ENCODE measurements at regions not wholly inside any gene's neighbourhood (a gene's known extent, or its start where the extent isn't known, plus 50 kb on each side); places are given as distances from the start of the nearest gene placed in this dataset.

DNA sequence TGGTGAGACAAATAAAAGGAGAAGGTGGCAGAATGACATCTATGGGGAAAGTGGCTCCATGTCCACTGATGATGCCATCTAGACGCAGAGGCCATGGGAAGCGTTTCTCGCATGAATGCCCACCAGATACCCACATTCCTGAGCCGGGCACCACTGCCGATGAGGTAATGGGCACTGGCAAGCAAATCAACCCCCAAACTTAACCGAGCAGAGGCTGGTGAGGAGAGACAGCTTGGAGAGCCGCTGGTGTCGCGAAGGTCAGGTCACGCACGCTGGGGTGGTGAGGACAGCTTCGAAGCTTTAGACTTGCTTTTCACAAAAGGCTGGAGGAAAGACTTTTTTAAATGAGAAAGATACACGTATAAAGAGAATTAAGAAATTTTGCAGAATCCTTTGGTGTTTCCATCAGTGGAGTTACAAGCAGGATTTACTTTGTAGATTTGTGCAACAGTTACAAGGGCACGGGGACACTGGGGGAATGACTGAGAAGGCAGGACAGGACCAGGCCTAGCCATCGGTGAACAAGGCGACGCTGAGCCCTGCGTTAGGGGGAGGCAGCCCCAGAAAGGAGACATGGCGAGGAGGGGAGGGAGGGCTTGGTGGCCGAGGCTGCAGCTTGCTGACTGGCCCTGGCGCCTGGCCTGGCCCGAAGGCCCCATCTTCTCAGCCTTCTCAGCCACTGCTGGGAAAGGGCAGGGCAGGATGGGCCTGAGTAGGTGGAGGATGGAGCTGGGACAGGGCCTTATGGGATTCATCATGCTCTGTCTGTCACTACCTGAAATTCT lies 83.9 kb upstream of the HDAC4 start:
- Mint-ChIP-seq H3K4me3 (ENCODE audit: low read depth, unreplicated experiment) (no peak overlapping the region), H3K27me3 (ENCODE audit: unreplicated experiment) (peaks cover 48% of the 10 kb centered on the region), H3K9me3 (ENCODE audit: low read depth, unreplicated experiment) (peaks cover 6% of the 10 kb centered on the region), H3K27ac (ENCODE audit: unreplicated experiment) (no peak overlapping the region), H3K36me3 (ENCODE audit: insufficient read depth, unreplicated experiment) (peaks cover 5% of the 10 kb centered on the region), H3K4me1 (ENCODE audit: low read depth, unreplicated experiment) (peaks cover 15% of the 10 kb centered on the region)
- no TSS peak for BruUV-seq (replicated peaks)
- no peak for DNase-seq
- intact Hi-C loops (cut with micrococcal nuclease; ENCODE audit: unreplicated experiment): no loop called here
- TF ChIP-seq, protein P1, sequence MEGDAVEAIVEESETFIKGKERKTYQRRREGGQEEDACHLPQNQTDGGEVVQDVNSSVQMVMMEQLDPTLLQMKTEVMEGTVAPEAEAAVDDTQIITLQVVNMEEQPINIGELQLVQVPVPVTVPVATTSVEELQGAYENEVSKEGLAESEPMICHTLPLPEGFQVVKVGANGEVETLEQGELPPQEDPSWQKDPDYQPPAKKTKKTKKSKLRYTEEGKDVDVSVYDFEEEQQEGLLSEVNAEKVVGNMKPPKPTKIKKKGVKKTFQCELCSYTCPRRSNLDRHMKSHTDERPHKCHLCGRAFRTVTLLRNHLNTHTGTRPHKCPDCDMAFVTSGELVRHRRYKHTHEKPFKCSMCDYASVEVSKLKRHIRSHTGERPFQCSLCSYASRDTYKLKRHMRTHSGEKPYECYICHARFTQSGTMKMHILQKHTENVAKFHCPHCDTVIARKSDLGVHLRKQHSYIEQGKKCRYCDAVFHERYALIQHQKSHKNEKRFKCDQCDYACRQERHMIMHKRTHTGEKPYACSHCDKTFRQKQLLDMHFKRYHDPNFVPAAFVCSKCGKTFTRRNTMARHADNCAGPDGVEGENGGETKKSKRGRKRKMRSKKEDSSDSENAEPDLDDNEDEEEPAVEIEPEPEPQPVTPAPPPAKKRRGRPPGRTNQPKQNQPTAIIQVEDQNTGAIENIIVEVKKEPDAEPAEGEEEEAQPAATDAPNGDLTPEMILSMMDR (IDR thresholded peaks at IDR 0.05; ENCODE audit: unreplicated experiment): no peak
- CTCF ChIA-PET: no interaction called here

DNA sequence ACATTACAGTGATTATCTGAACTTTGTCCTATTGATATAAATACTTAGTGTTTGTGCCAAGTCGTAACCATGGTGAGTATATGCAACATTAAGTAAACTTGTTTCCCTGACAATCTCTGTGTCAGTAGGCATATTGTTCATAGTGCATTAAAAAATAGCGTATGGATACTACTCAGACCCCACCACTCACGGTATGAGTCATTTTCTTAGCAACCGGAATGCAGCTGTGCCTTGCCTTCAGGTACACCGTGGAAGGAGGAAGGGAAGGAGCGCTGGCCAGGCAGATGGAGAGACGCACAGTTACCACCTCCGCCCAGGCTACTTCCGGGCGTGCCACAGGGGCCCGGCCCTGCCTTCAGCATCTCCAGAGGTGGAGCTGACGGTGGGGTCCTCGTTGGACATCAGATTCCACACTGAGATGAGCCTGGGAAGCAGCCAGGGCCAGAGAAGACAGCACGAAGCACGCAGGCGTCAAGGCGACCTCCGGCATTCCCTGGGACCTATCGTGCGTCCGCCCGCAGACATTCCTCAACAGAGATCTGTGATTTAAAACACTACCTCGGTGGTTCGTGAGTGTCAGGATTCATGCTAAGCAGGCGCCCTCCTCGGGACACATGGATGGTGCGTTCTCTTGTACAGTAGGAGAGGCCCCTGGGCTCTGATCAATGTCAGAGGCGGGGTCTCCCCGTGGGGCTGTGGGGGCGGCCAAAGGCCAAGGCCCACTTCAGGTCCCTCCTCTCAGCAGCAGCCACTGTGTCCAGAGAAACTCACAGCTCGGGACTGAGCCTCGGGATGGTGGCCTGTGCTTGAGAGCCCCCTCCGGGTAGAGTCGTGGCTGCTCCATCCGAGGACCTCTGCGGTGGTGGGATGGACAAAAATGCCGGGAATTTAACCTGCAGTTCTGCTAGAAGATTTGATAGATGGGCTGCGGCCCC lies 82.2 kb upstream of the HDAC4 start:
- Mint-ChIP-seq H3K4me1 (ENCODE audit: low read depth, unreplicated experiment) (peaks cover 15% of the 10 kb centered on the region), H3K27ac (ENCODE audit: unreplicated experiment) (peak overlapping the region; percentile 87), H3K36me3 (ENCODE audit: insufficient read depth, unreplicated experiment) (peaks cover 5% of the 10 kb centered on the region), H3K27me3 (ENCODE audit: unreplicated experiment) (peaks cover 34% of the 10 kb centered on the region), H3K4me3 (ENCODE audit: low read depth, unreplicated experiment) (peak overlapping the region; percentile 66), H3K9me3 (ENCODE audit: low read depth, unreplicated experiment) (peaks cover 6% of the 10 kb centered on the region)
- DNase-seq: peak; percentile 62
- CTCF ChIA-PET: no interaction called here
- TF ChIP-seq, protein P1 (IDR thresholded peaks at IDR 0.05; ENCODE audit: unreplicated experiment): no peak
- intact Hi-C loops (cut with micrococcal nuclease; ENCODE audit: unreplicated experiment): no loop called here
- BruUV-seq (replicated peaks): no TSS peak

DNA sequence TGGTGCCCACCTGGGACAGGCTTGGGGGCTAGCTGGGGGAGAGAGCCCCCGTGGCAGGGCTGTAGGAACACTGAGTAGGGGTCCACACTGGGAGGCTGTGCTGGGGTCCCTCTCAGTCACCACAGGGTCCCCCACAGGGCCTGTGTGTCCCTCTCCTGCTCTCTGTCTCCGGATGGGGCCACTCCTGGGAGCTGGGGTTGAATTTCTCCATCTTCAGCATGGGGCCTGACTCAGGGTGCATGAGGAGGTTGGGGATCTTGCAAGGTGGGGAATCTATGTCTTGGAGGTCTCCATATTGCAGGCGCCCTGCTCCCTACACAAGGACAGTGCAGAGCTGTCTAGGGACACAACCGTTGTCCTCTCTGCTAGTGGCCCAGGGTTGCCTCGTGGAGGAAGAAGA lies 78.7 kb upstream of the HDAC4 start:
- TF ChIP-seq, protein P1 (IDR thresholded peaks at IDR 0.05; ENCODE audit: unreplicated experiment): no peak
- no peak overlapping the region for H3K27ac Mint-ChIP-seq (ENCODE audit: unreplicated experiment)
- no peak for DNase-seq
- intact Hi-C loops (cut with micrococcal nuclease; ENCODE audit: unreplicated experiment): no loop called here
- H3K9me3 Mint-ChIP-seq (ENCODE audit: low read depth, unreplicated experiment): peaks cover 6% of the 10 kb centered on the region
- peaks cover 33% of the 10 kb centered on the region for H3K27me3 Mint-ChIP-seq (ENCODE audit: unreplicated experiment)
- no peak overlapping the region for H3K4me3 Mint-ChIP-seq (ENCODE audit: low read depth, unreplicated experiment)
- peaks cover 15% of the 10 kb centered on the region for H3K4me1 Mint-ChIP-seq (ENCODE audit: low read depth, unreplicated experiment)
- CTCF ChIA-PET: no interaction called here
- BruUV-seq (replicated peaks): no TSS peak
- peaks cover 5% of the 10 kb centered on the region for H3K36me3 Mint-ChIP-seq (ENCODE audit: insufficient read depth, unreplicated experiment)

DNA sequence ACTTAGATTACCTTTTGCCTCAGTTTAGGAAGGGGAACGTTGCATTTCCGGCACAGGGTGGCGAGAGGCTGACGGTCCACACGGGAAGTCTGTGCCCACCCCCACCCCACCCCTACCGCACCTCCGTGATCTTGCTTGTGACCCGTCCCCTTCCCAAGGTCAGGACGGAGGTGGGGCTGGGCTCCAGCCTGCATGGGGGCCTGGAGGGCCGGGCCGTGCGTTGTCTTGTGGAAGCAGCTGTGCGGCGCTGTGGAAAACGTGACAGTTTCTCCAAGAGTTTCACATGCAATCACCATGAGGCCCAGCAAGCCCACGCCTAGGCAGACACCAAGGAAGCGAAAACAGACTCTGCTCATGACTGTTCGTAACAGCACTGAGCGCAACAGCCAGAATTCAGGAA lies 76.8 kb upstream of the HDAC4 start:
- H3K36me3 Mint-ChIP-seq (ENCODE audit: insufficient read depth, unreplicated experiment): peaks cover 4% of the 10 kb centered on the region
- no peak for DNase-seq
- peaks cover 9% of the 10 kb centered on the region for H3K4me1 Mint-ChIP-seq (ENCODE audit: low read depth, unreplicated experiment)
- TF ChIP-seq, protein P1 (IDR thresholded peaks at IDR 0.05; ENCODE audit: unreplicated experiment): no peak
- H3K27ac Mint-ChIP-seq (ENCODE audit: unreplicated experiment): no peak overlapping the region
- intact Hi-C loops (cut with micrococcal nuclease; ENCODE audit: unreplicated experiment): no loop called here
- no TSS peak for BruUV-seq (replicated peaks)
- H3K4me3 Mint-ChIP-seq (ENCODE audit: low read depth, unreplicated experiment): no peak overlapping the region
- CTCF ChIA-PET: no interaction called here
- peaks cover 6% of the 10 kb centered on the region for H3K9me3 Mint-ChIP-seq (ENCODE audit: low read depth, unreplicated experiment)
- peaks cover 40% of the 10 kb centered on the region for H3K27me3 Mint-ChIP-seq (ENCODE audit: unreplicated experiment)
